Left cardiac atrium (tissue), 4 donors: ENCODE measurements at regions not wholly inside any gene's neighbourhood (a gene's known extent, or its start where the extent isn't known, plus 50 kb on each side); places are given as distances from the start of the nearest gene placed in this dataset.
"Not testable (repeated sequence)": the region's sequence is repeated elsewhere in the genome, so short reads cannot be mapped to it uniquely, and the experiment has no call there.

Experiments
- ATAC-seq, 2 donors: fragments of 200-7000 bp; cut with Tn5 transposase; one replicate each; pipeline ENCODE4 v1.9.1; 2020; ENCODE audit warnings: mild to moderate bottlenecking in 2 of 2, moderate library complexity in 2 of 2
- DNase-seq: peaks from one replicate; pipeline ENCODE4 v3.0.0-alpha.2; 2020
- intact Hi-C, 2 donors: fragments of 100-400 bp; cut with DNase I; formaldehyde crosslinking; loops; one replicate each; pipeline versions ENCODE4 v1.14.1 to v1.15.1; 2022 to 2023
- donor health status: DM: no; HTN: yes; CAD: no.
- donor health status: DM: no; HTN: yes; CAD: no; lungs with severe emphysema.
- donor health status: DM: yes; HTN: yes; CAD: no.
- donor health status: Dilated cardiomyopathy.

- no peak for DNase-seq
- no peak for ATAC-seq
- intact Hi-C loops = no loop called here
These were observed 325.6 kb downstream of the BTBD3 start for GRCh38 chr20:12243327-12243726.

DNA sequence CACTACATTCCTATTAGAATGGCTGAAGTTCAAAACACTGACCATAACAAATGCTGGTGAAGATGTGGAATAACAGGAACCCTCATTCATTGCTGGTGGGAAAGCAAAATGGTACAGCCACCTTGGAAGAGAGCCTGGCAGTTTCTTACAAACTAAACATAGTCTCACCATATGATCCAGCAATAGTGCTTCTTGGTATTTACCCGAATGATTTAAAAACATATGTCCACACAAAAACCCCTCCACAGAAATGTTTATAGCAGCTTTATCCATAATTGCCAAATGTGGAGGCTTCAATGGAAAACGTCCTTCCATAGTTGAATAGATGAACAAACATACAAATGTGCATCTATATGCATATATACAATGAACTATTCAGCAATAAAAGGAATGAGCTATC lies 330.8 kb downstream of the BTBD3 start:
- DNase-seq = no peak
- ATAC-seq = no peak
- intact Hi-C loops = no loop called here

GRCh38 chr20:12250661-12251060 lies 333.0 kb downstream of the BTBD3 start:
- ATAC-seq, intact Hi-C loops, DNase-seq: not testable (repeated sequence)

DNA sequence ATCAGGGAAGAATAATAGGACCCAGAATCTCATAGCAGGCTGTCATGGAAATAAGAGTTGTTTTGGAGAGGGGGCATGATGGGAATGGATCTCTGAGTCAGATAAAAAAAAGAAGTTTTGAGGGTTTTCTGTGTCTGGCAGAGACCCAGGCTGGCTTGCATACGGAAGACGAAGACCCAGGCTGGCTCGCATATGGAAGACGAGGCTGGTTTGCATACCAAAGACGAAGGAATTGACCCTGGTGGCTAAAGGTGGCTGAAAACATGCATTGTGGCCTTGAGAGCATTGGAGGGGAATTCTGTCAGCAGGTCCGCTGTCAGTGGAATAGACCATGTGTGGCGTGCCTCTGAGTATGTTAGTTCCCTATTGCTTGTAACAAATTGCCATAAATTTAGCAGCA lies 335.1 kb downstream of the BTBD3 start:
- ATAC-seq = no peak
- no peak for DNase-seq
- intact Hi-C loops = no loop called here

GRCh38 chr20:12255461-12255970 lies 337.8 kb downstream of the BTBD3 start:
- intact Hi-C loops = no loop called here
- no peak for ATAC-seq
- DNase-seq = no peak

GRCh38 chr20:12256806-12257205 lies 339.1 kb downstream of the BTBD3 start:
- DNase-seq = no peak
- ATAC-seq = no peak
- intact Hi-C loops = no loop called here

DNA sequence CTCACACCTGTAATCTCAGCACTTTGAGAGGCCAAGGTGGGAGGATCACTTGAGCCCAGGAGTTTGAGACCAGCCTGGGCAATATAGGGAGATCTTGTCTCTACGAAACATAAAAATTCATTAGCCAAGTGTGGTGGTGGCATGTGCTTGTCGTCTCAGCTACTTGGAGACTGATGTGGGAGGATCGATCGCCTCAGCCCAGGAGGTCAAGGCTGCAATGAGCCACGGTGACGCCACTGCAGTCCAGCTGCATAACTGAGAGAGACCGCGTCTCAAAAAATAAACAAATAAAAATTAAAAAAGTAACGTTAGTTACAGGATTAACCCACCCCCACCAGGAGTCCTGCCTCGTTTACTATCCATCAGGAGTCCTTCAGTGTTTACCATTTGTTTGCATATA lies 345.1 kb downstream of the BTBD3 start:
- no peak for ATAC-seq
- DNase-seq = no peak
- intact Hi-C loops = no loop called here

- ATAC-seq (no peak), DNase-seq (no peak)
- intact Hi-C loops = no loop called here
These were observed 347.0 kb downstream of the BTBD3 start for GRCh38 chr20:12264711-12265110.

DNA sequence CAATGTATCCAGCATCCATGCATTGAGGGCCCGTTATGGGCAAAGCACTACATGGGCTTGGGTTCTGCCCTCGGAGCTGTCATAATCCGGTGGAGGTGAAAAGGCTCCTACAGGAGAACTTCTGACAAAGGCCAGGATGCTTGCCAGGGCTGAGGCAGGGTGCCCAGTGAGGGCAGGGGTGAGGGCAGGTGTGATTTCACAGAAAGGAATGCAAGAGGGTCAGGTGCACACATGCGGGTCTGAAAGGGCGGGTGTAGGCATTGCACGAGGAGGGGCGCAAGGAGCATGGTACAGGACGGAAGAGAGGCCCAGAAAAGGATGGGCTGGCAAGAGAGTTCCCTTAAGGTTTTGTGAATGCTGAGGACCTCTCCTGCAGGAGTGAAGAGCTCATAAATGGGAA lies 348.0 kb downstream of the BTBD3 start:
- DNase-seq (no peak), ATAC-seq (no peak)
- intact Hi-C loops = no loop called here

GRCh38 chr20:12269579-12269978 lies 351.9 kb downstream of the BTBD3 start:
- no peak for ATAC-seq

DNA sequence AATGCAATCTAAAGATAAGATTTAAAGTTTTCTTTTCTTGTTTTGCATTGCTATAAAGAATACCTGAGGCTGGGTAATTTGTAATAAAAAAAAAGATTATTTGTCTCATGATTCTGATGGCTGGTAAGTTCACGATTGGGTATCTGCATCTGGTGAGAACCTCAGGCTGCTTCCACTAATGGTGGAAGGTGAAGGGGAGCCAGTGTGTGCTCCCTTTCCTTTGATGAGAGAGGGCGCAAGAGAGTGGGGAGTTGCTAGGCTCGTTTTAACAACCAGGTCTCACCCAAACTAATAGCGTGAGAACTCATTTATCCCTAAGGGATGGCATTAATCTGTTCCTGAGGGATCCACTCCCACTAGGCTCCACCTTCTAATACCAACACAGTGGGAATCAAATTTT lies 353.2 kb downstream of the BTBD3 start:
- DNase-seq = no peak
- intact Hi-C loops = no loop called here
- ATAC-seq = no peak

More at GRCh38 chr20:12269579-12269978, 351.9 kb downstream of the BTBD3 start:
- intact Hi-C loops = no loop called here
- DNase-seq = no peak

- intact Hi-C loops = no loop called here
- DNase-seq = no peak
- ATAC-seq = no peak
These were observed 358.4 kb downstream of the BTBD3 start for GRCh38 chr20:12276011-12276673.

GRCh38 chr20:12287575-12287974 lies 369.9 kb downstream of the BTBD3 start:
- intact Hi-C loops = no loop called here
- DNase-seq (no peak), ATAC-seq (no peak)

- ATAC-seq (no peak), DNase-seq (no peak)
- intact Hi-C loops = no loop called here
These were observed 371.8 kb downstream of the BTBD3 start for GRCh38 chr20:12289465-12289864.

DNA sequence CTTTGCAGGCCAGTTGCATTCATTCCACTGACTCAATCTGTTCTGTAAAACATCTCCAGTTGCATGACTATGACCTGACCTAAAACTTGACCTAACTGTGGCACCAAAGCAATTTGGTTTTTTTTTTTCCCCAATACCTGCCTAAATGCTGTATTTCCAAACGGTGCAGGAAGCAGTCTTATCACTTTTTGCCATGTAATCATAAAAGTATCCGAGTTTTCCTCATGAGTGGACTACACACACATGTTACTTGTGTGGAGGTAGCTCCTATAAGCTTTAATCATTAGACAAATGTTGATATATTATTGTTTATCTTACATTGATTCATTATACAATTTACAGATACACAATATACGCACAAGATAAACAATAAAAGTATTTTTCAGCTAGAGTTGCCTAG lies 373.7 kb downstream of the BTBD3 start:
- DNase-seq (no peak), ATAC-seq (no peak)
- intact Hi-C loops = no loop called here

DNA sequence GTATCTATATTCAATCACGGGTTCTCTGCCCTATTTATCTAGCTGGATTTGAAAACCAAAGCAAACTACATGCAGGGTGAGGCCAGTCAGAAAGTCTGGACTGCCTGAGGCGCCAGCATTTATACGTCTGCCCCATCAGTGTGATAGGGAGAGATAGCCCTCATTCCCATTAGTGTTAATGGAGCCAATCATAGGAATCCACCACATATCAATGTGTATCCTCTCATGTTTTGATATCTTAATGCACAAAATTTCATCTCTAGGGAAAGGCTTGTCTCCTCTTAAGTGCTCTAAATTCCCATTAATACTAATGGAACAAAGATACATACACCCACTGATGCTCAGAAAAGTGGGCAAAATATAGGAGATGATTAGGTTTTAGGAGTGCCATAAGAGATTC lies 376.2 kb downstream of the BTBD3 start:
- no peak for ATAC-seq
- DNase-seq = no peak
- intact Hi-C loops = no loop called here

- no peak for ATAC-seq
- no peak for DNase-seq
- intact Hi-C loops = no loop called here
These were observed 377.0 kb downstream of the BTBD3 start for GRCh38 chr20:12294678-12295077.

GRCh38 chr20:12305188-12305950 lies 387.7 kb downstream of the BTBD3 start:
- no peak for DNase-seq
- peak; percentile 33 to 74 for ATAC-seq
- intact Hi-C loops = no loop called here

DNA sequence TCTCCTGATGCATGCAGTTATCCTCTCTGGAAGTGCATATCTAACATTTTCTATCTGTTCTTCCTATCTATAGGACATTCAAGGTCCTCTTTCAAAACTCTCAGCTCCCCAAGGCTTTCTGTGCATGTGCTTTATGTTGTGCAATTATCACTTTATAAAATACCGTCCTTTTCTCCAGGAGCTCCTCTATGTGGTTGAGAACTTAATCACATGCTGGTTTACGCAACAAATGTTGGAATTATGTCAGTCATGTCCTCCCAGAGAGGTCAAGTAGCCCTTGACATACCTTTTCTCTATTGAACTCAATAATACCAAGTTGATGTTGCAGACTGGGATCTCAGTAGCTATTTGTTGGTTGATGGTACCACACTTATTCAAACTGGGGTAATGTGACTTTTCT lies 388.4 kb downstream of the BTBD3 start:
- ATAC-seq (peak in 1 of 2 donors; percentile 74), DNase-seq (no peak)
- intact Hi-C loops = no loop called here

GRCh38 chr20:12311094-12311865 lies 393.6 kb downstream of the BTBD3 start:
- intact Hi-C loops = no loop called here
- ATAC-seq (peak in 1 of 2 donors; percentile 27), DNase-seq (no peak)
